ENCODE measurements at regions not wholly inside any gene's neighbourhood (a gene's known extent, or its start where the extent isn't known, plus 50 kb on each side); places are given as distances from the start of the nearest gene placed in this dataset.

DNA sequence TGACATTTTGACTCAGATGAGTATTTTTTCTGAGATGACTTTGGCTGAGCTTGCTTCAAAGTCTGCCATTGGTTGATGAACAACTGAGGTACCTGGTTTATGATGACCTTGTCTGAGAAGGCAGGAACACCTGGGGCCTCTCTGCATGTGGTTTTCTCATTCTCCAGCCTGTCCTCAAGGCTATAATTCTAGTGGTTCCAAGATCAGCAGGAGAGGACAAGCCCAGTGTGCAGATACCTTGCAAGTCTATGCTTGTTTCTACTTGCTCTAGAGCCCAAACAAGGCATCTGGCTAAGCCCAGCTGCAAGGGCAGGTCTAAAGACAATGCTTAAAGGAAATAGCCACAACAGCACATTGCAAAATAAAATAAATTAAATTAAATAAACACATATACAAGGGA, 1100.0 kb downstream of the NLGN4Y start:
- intact Hi-C loops (cut with micrococcal nuclease) = no loop called here
- Mint-ChIP-seq H3K4me1 (ENCODE audit: low read depth) (no peaks in the 10 kb centered on the region), H3K9me3 (peaks cover 11% of the 10 kb centered on the region), H3K27ac (no peak overlapping the region), H3K27me3 (ENCODE audit: low read depth) (no peaks in the 10 kb centered on the region), H3K4me3 (ENCODE audit: low read depth) (no peak overlapping the region), H3K36me3 (ENCODE audit: low read depth) (no peaks in the 10 kb centered on the region)
- no peak for DNase-seq (ENCODE audit: low spot score)

DNA sequence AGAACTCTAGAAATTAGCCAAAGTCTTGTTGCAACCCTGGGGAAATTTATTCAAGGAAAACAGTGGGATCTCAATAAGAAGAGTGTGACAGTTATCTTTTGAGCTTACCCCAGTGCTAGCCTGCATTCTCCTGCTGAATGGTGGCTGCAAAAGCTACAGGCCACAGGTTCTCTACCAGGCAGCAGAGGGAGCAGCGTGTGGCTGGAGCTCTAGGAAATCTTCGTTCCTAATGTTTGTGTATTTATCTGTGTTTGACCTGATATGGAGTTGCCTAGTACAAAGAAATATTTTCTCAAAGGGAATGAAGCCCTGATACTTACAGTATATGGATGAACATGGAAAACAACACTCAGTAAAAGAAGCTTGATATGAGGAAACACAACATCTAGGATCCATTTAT, 1100.6 kb downstream of the NLGN4Y start:
- Mint-ChIP-seq H3K4me1 (ENCODE audit: low read depth) (no peaks in the 10 kb centered on the region), H3K27me3 (ENCODE audit: low read depth) (no peaks in the 10 kb centered on the region), H3K4me3 (ENCODE audit: low read depth) (no peak overlapping the region), H3K27ac (no peak overlapping the region), H3K36me3 (ENCODE audit: low read depth) (no peaks in the 10 kb centered on the region), H3K9me3 (peaks cover 6% of the 10 kb centered on the region)
- no peak for DNase-seq (ENCODE audit: low spot score)
- intact Hi-C loops (cut with micrococcal nuclease) = no loop called here

DNA sequence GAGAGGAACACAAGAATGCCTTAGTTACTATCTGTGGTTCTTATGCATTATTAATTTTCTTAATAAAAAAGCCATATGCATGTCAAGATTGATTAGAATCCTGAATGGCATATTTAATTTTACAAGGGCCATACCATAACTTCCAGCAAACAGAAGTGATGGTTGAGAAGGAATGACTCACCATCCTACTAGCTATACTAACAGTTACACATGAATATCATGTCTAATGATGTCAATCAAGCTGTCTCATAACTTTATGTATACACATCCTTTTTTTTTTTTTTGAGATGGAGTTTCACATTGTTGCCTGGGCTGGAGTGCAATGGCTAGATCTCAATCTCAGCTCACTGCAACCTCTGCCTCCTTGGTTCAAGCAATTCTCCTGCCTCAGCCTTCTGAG, 1123.9 kb downstream of the NLGN4Y start:
- Mint-ChIP-seq H3K9me3 (no peaks in the 10 kb centered on the region), H3K36me3 (ENCODE audit: low read depth) (no peaks in the 10 kb centered on the region), H3K4me1 (ENCODE audit: low read depth) (no peaks in the 10 kb centered on the region), H3K4me3 (ENCODE audit: low read depth) (no peak overlapping the region), H3K27ac (no peak overlapping the region), H3K27me3 (ENCODE audit: low read depth) (no peaks in the 10 kb centered on the region)
- DNase-seq (ENCODE audit: low spot score) = no peak
- intact Hi-C loops (cut with micrococcal nuclease) = no loop called here

DNA sequence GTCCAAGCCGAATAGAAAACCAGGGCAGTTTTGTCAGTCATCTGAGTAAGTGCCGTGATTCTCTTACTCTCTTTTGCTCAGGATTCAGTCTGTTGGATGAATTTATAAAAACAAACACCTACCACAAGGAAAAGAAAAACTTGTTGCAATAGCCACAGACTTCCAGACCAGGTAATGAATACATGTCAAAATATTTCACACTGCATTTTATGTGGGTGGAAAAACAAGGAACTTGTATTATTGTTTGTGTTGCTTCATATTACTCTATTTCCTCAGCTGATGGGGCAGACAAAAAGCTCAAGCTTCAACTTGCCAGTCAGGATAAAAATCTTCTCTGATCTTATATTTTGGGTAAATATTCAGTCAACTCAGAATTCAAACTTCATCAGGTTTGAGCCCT, 1125.7 kb downstream of the NLGN4Y start:
- Mint-ChIP-seq H3K4me1 (ENCODE audit: low read depth) (no peaks in the 10 kb centered on the region), H3K9me3 (no peaks in the 10 kb centered on the region), H3K36me3 (ENCODE audit: low read depth) (no peaks in the 10 kb centered on the region), H3K27ac (no peak overlapping the region), H3K4me3 (ENCODE audit: low read depth) (no peak overlapping the region), H3K27me3 (ENCODE audit: low read depth) (no peaks in the 10 kb centered on the region)
- intact Hi-C loops (cut with micrococcal nuclease) = no loop called here
- DNase-seq (ENCODE audit: low spot score) = no peak

DNA sequence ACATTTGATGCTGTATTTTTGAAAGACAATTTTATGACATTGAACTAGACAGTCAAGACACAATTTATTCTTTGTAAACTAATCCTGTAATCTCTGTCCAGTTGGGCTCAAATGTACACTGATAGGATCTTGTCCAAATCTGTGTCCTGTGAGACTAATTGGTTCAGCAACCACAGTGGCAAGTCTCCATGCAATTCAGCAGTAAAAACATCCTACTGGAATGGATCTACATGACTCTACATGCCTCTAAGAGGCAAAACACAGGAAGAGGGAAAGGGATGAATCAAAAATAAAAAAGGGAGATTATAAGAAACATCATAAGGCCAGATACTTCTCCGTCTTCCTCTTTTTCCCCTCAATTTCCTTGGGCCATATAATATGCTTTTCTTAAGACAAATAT, 1164.2 kb downstream of the NLGN4Y start:
- peaks cover 6% of the 10 kb centered on the region for H3K9me3 Mint-ChIP-seq
- H3K27me3 Mint-ChIP-seq (ENCODE audit: low read depth) = no peaks in the 10 kb centered on the region
- no peaks in the 10 kb centered on the region for H3K4me1 Mint-ChIP-seq (ENCODE audit: low read depth)
- no peak overlapping the region for H3K27ac Mint-ChIP-seq
- no peaks in the 10 kb centered on the region for H3K36me3 Mint-ChIP-seq (ENCODE audit: low read depth)
- intact Hi-C loops (cut with micrococcal nuclease) = no loop called here
- DNase-seq (ENCODE audit: low spot score) = no peak
- H3K4me3 Mint-ChIP-seq (ENCODE audit: low read depth) = no peak overlapping the region

DNA sequence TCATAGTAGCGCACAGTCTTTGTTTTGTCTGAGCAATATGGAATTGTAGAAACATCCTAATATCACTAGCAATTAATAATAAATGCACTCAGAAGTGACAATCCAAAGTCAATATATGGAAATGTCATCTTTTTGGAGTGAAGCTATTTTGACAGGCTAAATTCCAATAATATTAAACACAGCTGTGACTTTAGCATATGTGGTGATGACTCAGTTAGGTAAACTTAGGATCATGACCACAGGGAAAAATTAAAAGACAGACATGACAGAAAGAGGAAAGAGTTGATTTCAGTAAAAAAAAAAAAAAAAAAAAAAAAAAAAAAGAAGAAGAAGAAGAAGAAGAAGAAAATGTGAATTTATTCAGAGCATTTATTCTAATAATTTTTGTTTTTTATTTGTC, 1165.7 kb downstream of the NLGN4Y start:
- no peaks in the 10 kb centered on the region for H3K9me3 Mint-ChIP-seq
- no peak overlapping the region for H3K27ac Mint-ChIP-seq
- no peaks in the 10 kb centered on the region for H3K27me3 Mint-ChIP-seq (ENCODE audit: low read depth)
- H3K36me3 Mint-ChIP-seq (ENCODE audit: low read depth) = no peaks in the 10 kb centered on the region
- no peak overlapping the region for H3K4me3 Mint-ChIP-seq (ENCODE audit: low read depth)
- intact Hi-C loops (cut with micrococcal nuclease) = no loop called here
- DNase-seq (ENCODE audit: low spot score) = no peak
- no peaks in the 10 kb centered on the region for H3K4me1 Mint-ChIP-seq (ENCODE audit: low read depth)

DNA sequence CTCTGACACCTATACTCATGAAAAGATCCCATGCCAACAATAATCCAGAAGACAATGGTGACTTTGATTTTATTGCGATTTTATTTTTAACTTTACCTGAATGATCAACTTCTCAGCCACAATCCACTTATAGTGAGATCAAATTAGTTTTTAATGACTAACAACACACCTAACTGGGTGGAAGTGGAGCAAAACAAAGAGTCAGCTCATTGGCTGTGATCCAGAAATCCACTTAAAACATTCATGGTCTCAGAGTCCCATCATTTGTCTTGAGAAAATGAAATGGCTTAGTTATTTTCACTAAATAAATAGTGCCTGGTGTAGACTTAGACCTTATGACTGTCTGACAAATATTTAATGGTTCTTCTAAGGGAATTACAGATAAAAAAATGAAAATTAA, 1177.8 kb downstream of the NLGN4Y start:
- no peak overlapping the region for H3K4me3 Mint-ChIP-seq (ENCODE audit: low read depth)
- intact Hi-C loops (cut with micrococcal nuclease) = no loop called here
- no peaks in the 10 kb centered on the region for H3K27me3 Mint-ChIP-seq (ENCODE audit: low read depth)
- peaks cover 4% of the 10 kb centered on the region for H3K9me3 Mint-ChIP-seq
- H3K4me1 Mint-ChIP-seq (ENCODE audit: low read depth) = no peaks in the 10 kb centered on the region
- no peaks in the 10 kb centered on the region for H3K36me3 Mint-ChIP-seq (ENCODE audit: low read depth)
- no peak for DNase-seq (ENCODE audit: low spot score)
- no peak overlapping the region for H3K27ac Mint-ChIP-seq

DNA sequence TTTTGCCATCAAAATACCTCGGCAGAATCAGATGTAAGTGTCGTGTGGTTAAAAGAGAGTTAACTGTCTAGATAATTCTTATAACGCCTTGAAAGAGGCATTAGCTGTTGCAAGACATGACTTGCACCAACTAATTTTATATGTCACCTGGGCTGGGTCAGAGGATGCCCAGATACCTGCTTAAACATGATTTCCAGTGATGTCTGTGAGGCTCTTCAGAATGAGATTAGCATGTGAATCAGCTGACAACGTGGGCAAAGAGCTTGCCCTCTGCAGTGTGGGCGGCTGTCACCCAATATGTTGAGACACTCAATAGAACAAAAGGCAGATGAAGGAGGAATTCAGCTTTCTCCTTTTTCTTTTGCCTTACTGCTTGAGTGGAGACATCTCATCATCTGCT, 1180.6 kb downstream of the NLGN4Y start:
- H3K4me1 Mint-ChIP-seq (ENCODE audit: low read depth) = no peaks in the 10 kb centered on the region
- no peak for DNase-seq (ENCODE audit: low spot score)
- no peaks in the 10 kb centered on the region for H3K27me3 Mint-ChIP-seq (ENCODE audit: low read depth)
- H3K4me3 Mint-ChIP-seq (ENCODE audit: low read depth) = no peak overlapping the region
- H3K27ac Mint-ChIP-seq = no peak overlapping the region
- peaks cover 4% of the 10 kb centered on the region for H3K9me3 Mint-ChIP-seq
- H3K36me3 Mint-ChIP-seq (ENCODE audit: low read depth) = no peaks in the 10 kb centered on the region
- intact Hi-C loops (cut with micrococcal nuclease) = no loop called here

DNA sequence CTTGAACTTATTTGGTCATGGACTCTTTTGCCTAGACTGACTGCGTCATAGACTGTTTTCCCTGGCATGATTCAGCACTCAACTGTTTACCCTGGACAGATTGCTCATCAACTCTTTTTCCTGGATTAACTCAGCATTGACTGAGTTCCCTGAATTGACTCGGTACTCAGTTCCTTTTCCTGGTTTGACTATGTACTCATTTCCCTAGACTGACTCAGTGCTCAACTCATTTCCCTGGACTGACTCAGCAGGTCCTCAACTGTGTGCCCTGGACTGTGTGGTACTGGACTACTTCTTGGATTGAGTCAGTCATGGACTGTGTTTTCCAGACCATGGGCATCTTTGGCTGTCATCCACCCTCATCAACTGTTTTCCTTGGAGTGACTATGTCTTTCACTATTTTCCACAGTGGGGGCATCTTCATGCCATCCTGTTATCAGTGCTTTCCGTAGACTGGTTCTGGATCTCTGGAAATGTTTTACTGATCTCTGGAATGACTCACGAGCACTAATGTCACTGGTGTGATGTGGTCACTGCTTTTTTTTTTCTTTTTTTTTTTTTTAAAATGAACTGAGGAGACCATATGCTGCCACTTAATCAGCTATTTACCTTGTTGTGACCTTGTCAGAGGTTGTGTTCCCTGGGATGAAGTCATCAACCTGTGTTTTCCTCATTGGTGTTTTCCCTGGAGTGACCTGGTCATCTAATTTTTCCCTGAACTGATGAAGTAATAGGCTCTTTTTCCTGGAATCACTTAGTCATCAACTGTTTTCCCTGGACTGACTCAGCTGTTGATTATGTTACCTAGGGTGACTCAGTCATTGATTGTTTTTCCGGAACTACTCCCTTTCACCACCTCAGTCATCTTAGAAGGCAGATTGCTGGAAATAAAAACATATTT, 1225.5 kb downstream of the NLGN4Y start:
- H3K27ac Mint-ChIP-seq = no peak overlapping the region
- DNase-seq (ENCODE audit: low spot score) = no peak
- peaks cover 12% of the 10 kb centered on the region for H3K9me3 Mint-ChIP-seq
- H3K4me3 Mint-ChIP-seq (ENCODE audit: low read depth) = no peak overlapping the region
- H3K36me3 Mint-ChIP-seq (ENCODE audit: low read depth) = no peaks in the 10 kb centered on the region
- no peaks in the 10 kb centered on the region for H3K4me1 Mint-ChIP-seq (ENCODE audit: low read depth)
- H3K27me3 Mint-ChIP-seq (ENCODE audit: low read depth) = no peaks in the 10 kb centered on the region
- intact Hi-C loops (cut with micrococcal nuclease) = no loop called here

DNA sequence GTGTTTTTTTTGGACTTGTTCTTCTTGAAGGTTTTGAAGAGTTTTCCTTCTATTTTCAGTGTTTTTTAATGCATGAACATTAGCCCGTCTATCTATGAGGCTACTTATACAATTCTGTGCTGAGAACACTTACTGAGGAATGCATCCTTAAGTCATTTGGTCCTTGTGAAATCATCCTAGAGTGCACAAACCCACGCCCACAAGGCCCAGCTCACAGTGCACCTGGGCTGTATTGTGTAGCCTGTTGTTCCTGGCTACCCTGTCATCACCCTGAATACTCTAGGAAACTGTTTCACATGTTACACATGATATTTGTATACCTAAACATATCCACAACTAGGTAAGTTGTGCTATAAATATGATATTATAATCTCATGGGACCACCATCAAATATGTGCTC, 1226.7 kb downstream of the NLGN4Y start:
- DNase-seq (ENCODE audit: low spot score) = no peak
- intact Hi-C loops (cut with micrococcal nuclease) = no loop called here
- Mint-ChIP-seq H3K4me1 (ENCODE audit: low read depth) (no peaks in the 10 kb centered on the region), H3K9me3 (peaks cover 6% of the 10 kb centered on the region), H3K4me3 (ENCODE audit: low read depth) (no peak overlapping the region), H3K36me3 (ENCODE audit: low read depth) (no peaks in the 10 kb centered on the region), H3K27ac (no peak overlapping the region), H3K27me3 (ENCODE audit: low read depth) (no peaks in the 10 kb centered on the region)

DNA sequence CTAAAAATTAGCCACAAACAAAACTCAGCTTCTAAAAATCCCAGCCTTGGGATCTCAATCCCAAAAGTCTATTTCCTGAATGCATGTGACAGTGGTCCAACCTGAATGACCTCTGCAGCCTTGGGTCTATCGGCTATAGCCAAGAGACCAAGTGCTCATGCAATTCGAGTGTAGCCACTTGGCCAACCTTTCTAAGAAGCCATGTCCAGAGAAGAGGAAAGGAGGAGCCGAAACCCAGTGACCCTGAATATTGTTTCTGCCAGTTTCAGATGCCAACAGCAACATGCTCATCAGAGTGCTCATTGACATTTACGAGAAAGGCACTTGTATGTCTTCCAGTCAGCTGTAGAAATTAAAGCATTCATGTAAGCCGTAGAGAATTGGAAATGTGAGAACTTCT, 1231.9 kb downstream of the NLGN4Y start:
- H3K36me3 Mint-ChIP-seq (ENCODE audit: low read depth) = no peaks in the 10 kb centered on the region
- H3K9me3 Mint-ChIP-seq = no peaks in the 10 kb centered on the region
- intact Hi-C loops (cut with micrococcal nuclease) = no loop called here
- no peak for DNase-seq (ENCODE audit: low spot score)
- no peaks in the 10 kb centered on the region for H3K27me3 Mint-ChIP-seq (ENCODE audit: low read depth)
- H3K27ac Mint-ChIP-seq = no peak overlapping the region
- H3K4me3 Mint-ChIP-seq (ENCODE audit: low read depth) = no peak overlapping the region
- H3K4me1 Mint-ChIP-seq (ENCODE audit: low read depth) = no peaks in the 10 kb centered on the region

DNA sequence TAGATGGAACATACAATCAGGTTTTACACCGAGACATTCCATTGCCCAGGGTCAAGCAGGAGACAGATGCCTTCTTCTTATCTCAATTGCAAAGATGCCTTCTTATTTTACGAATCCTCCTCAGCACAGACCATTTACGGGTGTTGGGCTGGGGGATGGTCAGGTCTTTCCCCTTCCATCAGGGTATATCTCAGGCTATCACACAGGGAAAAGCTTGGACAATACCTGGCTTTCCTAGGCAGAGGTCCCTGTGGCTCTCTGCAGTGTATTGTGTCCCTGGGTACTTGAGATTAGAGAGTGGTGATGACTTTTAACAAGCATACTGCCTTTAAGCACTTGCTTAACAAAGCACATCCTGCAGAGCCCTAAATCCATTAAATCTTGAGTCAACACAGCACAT, 1249.2 kb downstream of the NLGN4Y start:
- peaks cover 14% of the 10 kb centered on the region for H3K9me3 Mint-ChIP-seq
- H3K4me1 Mint-ChIP-seq (ENCODE audit: low read depth) = no peaks in the 10 kb centered on the region
- no peak overlapping the region for H3K4me3 Mint-ChIP-seq (ENCODE audit: low read depth)
- no peak overlapping the region for H3K27ac Mint-ChIP-seq
- no peak for DNase-seq (ENCODE audit: low spot score)
- H3K27me3 Mint-ChIP-seq (ENCODE audit: low read depth) = no peaks in the 10 kb centered on the region
- H3K36me3 Mint-ChIP-seq (ENCODE audit: low read depth) = no peaks in the 10 kb centered on the region
- intact Hi-C loops (cut with micrococcal nuclease) = no loop called here

DNA sequence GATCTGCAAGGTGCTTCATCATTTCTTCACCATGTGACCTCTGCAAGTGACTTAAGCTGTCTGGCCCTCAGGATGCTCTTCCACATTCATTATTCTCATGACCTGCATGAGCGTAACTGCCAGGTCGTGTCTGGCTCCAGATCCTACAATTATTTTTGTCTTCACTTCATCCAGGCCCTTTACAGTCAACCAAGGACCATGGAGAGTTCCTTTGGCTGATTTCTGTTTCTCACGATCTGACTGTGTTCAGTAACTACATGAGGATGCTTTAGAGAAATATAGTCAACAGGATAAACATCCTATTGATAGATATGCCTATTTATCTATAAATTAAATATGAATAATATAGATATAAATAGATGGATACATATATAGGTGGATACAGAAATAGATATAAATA, 1251.6 kb downstream of the NLGN4Y start:
- Mint-ChIP-seq H3K4me3 (ENCODE audit: low read depth) (no peak overlapping the region), H3K27ac (no peak overlapping the region), H3K36me3 (ENCODE audit: low read depth) (no peaks in the 10 kb centered on the region), H3K27me3 (ENCODE audit: low read depth) (no peaks in the 10 kb centered on the region), H3K4me1 (ENCODE audit: low read depth) (no peaks in the 10 kb centered on the region), H3K9me3 (peaks cover 7% of the 10 kb centered on the region)
- intact Hi-C loops (cut with micrococcal nuclease) = no loop called here
- no peak for DNase-seq (ENCODE audit: low spot score)

DNA sequence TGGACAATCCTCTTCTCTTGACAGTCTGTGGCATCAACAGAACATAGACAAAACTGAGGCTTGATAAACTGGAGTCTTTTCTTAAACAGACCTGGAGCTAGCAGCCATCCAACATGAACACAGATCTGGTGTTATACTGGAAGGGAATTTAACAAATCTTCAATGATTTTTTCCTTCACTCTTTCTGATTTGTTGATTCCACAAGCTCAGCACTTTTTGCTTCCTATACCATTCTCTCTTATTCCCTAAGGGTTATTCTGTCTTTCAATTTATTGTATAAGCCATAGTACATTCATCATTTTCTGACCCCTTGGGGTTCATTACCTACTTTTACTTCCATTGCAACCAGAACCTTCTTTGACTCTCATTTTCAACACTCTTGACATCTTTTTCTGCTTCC, 1255.6 kb downstream of the NLGN4Y start:
- Mint-ChIP-seq H3K27ac (no peak overlapping the region), H3K9me3 (peaks cover 4% of the 10 kb centered on the region), H3K4me3 (ENCODE audit: low read depth) (no peak overlapping the region), H3K36me3 (ENCODE audit: low read depth) (no peaks in the 10 kb centered on the region), H3K4me1 (ENCODE audit: low read depth) (no peaks in the 10 kb centered on the region), H3K27me3 (ENCODE audit: low read depth) (no peaks in the 10 kb centered on the region)
- intact Hi-C loops (cut with micrococcal nuclease) = no loop called here
- no peak for DNase-seq (ENCODE audit: low spot score)
